ENCODE measurements at regions not wholly inside any gene's neighbourhood (a gene's known extent, or its start where the extent isn't known, plus 50 kb on each side); places are given as distances from the start of the nearest gene placed in this dataset.

GRCh38 chr11:98040061-98040808, 980.5 kb upstream of the CNTN5 start:
- dilution Hi-C loops (cut with MboI; ENCODE audit: extremely low pct_ligation_motif_present, low sequenced_read_pairs): no loop called here
- no peak for FAIRE-seq
- H3K4me1 ChIP-seq (ENCODE audit: control insufficient read depth, extremely low read depth, insufficient read depth, low read length): no peaks in the 10 kb centered on the region
- no peak overlapping the region for H2AFZ ChIP-seq (ENCODE audit: control insufficient read depth, low read length)
- no peaks in the 10 kb centered on the region for H3K27me3 ChIP-seq (ENCODE audit: control insufficient read depth, extremely low read depth, insufficient read depth, low read length)
- no peaks in the 10 kb centered on the region for H3K9me1 ChIP-seq (ENCODE audit: control insufficient read depth, extremely low read depth, insufficient read depth, low read length)
- no peak for DNase-seq (ENCODE audit: low read depth, low spot score)
- no peak overlapping the region for H3K4me3 ChIP-seq (ENCODE audit: control insufficient read depth in 2 of 3, extremely low read depth in 1 of 3, insufficient read depth in 2 of 3, low read depth in 1 of 3, low read length in 3 of 3)
- H3K79me2 ChIP-seq (ENCODE audit: control insufficient read depth, insufficient read depth, low read length): no peaks in the 10 kb centered on the region
- no peaks in the 10 kb centered on the region for H3K36me3 ChIP-seq (ENCODE audit: control insufficient read depth in 2 of 2, extremely low read depth in 1 of 2, insufficient read depth in 2 of 2, low read length in 2 of 2)
- no peak overlapping the region for H3K4me2 ChIP-seq (ENCODE audit: control insufficient read depth, extremely low read depth, insufficient read depth, low read depth, low read length)
- no peak for TF ChIP-seq CTCF (optimal IDR thresholded peaks at IDR 0.05 in 1 of 3, IDR thresholded peaks at IDR 0.05 in 1 of 3, conservative IDR thresholded peaks at IDR 0.05 in 1 of 3; ENCODE audit: extremely low read depth in 1 of 3, insufficient read depth in 2 of 3, low read length in 3 of 3)
- TF ChIP-seq EZH2 (IDR thresholded peaks at IDR 0.05; ENCODE audit: low read length): no peak
- no peak overlapping the region for H3K9ac ChIP-seq (ENCODE audit: control insufficient read depth, extremely low read depth, insufficient read depth, low read length)
- H4K20me1 ChIP-seq (ENCODE audit: control insufficient read depth, extremely low read depth, insufficient read depth, low read length): no peaks in the 10 kb centered on the region
- no peak overlapping the region for H3K27ac ChIP-seq (ENCODE audit: control insufficient read depth, insufficient read depth, low read length)
- no peaks in the 10 kb centered on the region for H3K9me3 ChIP-seq (ENCODE audit: control insufficient read depth, low read depth, low read length)

GRCh38 chr11:98047647-98048046, 973.1 kb upstream of the CNTN5 start:
- no peak for TF ChIP-seq CTCF (optimal IDR thresholded peaks at IDR 0.05 in 1 of 3, IDR thresholded peaks at IDR 0.05 in 1 of 3, conservative IDR thresholded peaks at IDR 0.05 in 1 of 3; ENCODE audit: extremely low read depth in 1 of 3, insufficient read depth in 2 of 3, low read length in 3 of 3)
- no peaks in the 10 kb centered on the region for H3K36me3 ChIP-seq (ENCODE audit: control insufficient read depth in 2 of 2, extremely low read depth in 1 of 2, insufficient read depth in 2 of 2, low read length in 2 of 2)
- no peaks in the 10 kb centered on the region for H3K27me3 ChIP-seq (ENCODE audit: control insufficient read depth, extremely low read depth, insufficient read depth, low read length)
- no peaks in the 10 kb centered on the region for H3K4me1 ChIP-seq (ENCODE audit: control insufficient read depth, extremely low read depth, insufficient read depth, low read length)
- H3K9ac ChIP-seq (ENCODE audit: control insufficient read depth, extremely low read depth, insufficient read depth, low read length): no peak overlapping the region
- DNase-seq (ENCODE audit: low read depth, low spot score) (no peak), FAIRE-seq (no peak)
- dilution Hi-C loops (cut with MboI; ENCODE audit: extremely low pct_ligation_motif_present, low sequenced_read_pairs): no loop called here
- no peak overlapping the region for H3K4me3 ChIP-seq (ENCODE audit: control insufficient read depth in 2 of 3, extremely low read depth in 1 of 3, insufficient read depth in 2 of 3, low read depth in 1 of 3, low read length in 3 of 3)
- H3K9me3 ChIP-seq (ENCODE audit: control insufficient read depth, low read depth, low read length): no peaks in the 10 kb centered on the region
- no peak overlapping the region for H3K4me2 ChIP-seq (ENCODE audit: control insufficient read depth, extremely low read depth, insufficient read depth, low read depth, low read length)
- no peak overlapping the region for H3K27ac ChIP-seq (ENCODE audit: control insufficient read depth, insufficient read depth, low read length)
- no peaks in the 10 kb centered on the region for H3K9me1 ChIP-seq (ENCODE audit: control insufficient read depth, extremely low read depth, insufficient read depth, low read length)
- H3K79me2 ChIP-seq (ENCODE audit: control insufficient read depth, insufficient read depth, low read length): no peaks in the 10 kb centered on the region
- H4K20me1 ChIP-seq (ENCODE audit: control insufficient read depth, extremely low read depth, insufficient read depth, low read length): no peaks in the 10 kb centered on the region
- H2AFZ ChIP-seq (ENCODE audit: control insufficient read depth, low read length): no peak overlapping the region
